ENCODE measurements at regions not wholly inside any gene's neighbourhood (a gene's known extent, or its start where the extent isn't known, plus 50 kb on each side); places are given as distances from the start of the nearest gene placed in this dataset.

DNA sequence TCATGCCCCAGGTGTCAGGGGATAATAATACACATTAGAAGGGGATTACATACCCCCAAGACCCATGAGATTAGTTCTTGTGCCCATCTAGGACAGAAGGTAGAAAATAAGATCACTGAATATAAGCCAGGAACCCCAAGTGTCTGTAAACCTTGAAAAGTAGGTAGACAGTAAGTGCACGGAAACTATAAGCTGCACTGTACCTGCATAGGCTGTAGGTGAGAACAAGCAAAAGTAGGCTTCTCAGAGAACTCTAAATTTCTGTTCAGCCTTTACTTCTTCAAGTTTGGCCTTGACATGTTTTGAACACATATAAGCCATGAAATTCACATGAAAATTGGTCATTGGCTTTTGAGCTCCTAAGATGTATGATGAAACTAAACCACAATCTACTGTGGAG, 113.0 kb upstream of the FSIP2 start:
- TF ChIP-seq CEBPB (IDR thresholded peaks at IDR 0.05) = no peak
- TF ChIP-seq, protein P1, sequence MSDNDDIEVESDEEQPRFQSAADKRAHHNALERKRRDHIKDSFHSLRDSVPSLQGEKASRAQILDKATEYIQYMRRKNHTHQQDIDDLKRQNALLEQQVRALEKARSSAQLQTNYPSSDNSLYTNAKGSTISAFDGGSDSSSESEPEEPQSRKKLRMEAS (IDR thresholded peaks at IDR 0.05) = no peak
- TF ChIP-seq YY1 (IDR thresholded peaks at IDR 0.05; ENCODE audit: low read depth) = no peak
- TF ChIP-seq RAD21 (IDR thresholded peaks at IDR 0.05; ENCODE audit: low read depth) = no peak

All from Ishikawa (cell line).